ENCODE measurements at regions not wholly inside any gene's neighbourhood (a gene's known extent, or its start where the extent isn't known, plus 50 kb on each side); places are given as distances from the start of the nearest gene placed in this dataset.

DNA sequence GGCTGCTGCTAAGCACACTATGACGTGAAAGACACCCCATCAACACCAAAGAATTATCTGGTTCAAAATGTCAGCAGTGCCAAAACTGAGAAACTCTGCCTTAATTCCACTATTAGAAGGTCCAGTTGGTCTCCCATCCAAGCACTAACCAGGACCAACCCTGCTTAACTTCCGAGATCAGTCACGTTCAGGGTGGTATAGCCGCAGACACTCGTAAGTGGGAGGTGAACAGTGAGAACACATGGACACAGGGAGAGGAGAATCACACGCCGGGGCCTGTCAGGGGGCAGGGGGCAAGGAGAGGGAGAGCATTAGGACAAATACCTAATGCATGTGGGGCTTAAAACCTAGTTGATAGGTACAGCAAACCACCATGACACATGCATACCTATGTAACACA, 83.4 kb downstream of the C13orf42 start:
- no peak for DNase-seq

DNA sequence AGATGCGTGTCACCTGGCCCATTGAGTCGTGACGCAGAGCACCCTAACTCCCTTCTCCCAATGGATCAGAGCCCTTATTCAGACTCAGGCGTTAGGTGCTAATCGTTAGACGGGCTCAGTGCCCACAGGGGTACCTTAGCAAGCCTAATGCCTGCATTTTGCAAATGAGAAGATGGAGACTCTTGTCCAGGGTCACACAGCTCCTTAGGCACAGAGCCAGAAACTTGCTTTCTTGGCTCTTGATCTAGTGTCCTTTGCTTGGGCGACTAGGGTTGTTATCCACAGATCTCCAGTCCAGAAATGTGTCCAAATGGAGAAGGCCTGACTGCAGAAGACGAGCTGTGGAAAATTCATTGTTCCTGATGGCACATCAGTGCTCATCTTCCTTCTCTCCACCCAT, 85.1 kb downstream of the C13orf42 start:
- no peak for DNase-seq

DNA sequence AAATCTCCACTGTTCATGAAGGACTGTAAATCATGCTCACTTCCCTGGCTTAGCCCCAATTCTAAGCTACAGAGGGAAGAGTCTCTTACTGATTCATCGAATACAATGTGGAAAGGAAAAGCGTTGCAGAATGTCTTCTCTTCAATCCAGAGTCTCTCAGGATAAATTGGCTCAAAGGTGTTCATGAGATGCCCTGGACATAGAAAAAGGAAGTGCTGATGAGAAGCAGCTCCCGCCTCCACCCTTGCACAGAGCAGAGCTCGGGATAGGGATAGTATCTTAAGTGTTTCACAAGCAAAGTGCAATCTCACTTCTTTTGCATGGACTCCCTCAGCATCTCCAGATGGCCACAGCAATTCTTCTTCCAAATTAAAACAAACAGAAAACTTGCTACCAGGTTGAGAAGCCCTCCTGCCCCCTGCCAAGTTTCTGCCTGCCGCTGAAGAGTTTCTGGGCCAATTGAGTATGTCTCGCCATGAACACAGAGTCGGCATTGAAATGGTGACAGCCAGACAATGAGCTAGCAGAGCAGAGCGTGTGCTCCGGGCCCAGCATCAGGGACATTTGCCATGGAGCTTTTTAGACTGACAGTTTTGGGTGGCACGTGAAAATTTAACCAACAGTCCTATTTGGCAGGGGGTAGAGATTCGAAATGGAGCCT, 85.7 kb downstream of the C13orf42 start:
- peak in 2 of 56 donors; percentile 6 to 12 for DNase-seq

DNA sequence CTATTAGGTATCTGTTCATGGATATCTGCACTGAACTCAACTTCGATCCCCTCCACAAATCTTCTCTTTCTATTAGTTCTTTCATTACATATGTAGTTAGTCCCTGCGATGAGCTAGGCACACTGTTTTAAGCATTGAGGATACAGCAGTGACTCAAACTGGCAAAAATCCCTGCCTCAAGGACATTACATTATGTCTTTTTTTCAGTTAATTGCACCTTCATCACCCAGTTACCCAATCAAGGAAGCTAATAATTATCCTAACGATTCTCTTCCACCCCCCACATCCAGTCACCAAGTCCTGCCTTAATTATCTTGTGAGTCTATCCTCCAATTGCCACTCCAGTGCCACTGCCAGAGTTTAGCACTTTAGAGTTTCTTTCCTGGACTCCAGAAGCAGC, 89.3 kb downstream of the C13orf42 start:
- DNase-seq: no peak

DNA sequence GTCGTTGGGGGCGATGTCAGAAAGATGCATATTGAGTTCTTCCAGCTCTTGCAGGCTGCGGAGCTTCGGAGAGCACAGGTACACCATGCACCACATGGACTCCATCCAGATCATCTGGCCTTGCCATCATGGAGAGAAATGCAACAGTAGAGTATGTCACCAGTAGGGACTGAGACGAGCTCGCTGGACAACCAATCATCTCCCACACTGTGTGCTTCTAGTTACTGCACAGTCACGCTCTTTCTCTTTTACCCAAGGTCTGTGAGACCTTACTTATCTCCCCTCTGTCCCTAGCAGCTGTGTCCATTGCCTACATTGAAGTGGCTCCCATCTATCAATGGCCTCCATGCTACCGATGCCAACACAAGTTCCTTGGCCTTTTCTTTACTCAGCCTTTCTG, 90.5 kb downstream of the C13orf42 start:
- DNase-seq: no peak

DNA sequence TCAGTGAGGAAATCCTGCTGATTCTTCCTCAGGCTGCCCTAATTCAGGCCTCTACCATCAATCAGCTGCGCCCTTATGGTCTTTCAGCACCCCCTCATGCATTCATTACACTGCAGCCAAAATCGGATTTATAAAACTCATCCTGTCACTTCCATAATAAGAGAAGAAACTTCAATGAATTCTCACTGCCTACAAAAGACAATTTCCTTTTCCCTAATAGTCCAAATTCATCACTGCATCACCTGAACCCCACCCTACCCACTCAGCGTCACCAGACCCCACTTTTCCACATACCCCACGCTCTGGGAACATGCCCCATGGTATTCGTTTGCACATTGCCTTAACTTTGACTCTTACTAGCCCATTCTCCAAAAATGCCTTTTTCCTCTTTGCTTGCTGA, 92.0 kb downstream of the C13orf42 start:
- no peak for DNase-seq

DNA sequence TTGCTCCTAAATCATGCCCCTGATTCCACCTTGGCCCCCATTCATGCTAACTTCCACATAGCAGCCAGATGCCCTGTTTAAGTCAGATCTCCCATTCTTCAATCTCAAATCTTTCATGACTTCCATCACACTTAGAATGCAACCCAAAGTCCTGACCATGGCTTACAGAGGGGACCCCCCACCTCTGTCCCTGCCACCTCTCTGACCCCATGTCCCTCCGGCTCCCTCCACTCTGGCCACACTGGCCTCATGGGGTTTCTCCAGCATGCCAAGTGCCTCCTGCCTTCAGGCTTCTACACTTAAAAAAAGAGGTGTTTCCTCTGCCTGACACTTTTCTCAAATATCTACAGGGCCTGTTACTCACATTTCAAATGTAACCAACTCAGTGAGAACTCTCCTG, 93.6 kb downstream of the C13orf42 start:
- no peak for DNase-seq

DNA sequence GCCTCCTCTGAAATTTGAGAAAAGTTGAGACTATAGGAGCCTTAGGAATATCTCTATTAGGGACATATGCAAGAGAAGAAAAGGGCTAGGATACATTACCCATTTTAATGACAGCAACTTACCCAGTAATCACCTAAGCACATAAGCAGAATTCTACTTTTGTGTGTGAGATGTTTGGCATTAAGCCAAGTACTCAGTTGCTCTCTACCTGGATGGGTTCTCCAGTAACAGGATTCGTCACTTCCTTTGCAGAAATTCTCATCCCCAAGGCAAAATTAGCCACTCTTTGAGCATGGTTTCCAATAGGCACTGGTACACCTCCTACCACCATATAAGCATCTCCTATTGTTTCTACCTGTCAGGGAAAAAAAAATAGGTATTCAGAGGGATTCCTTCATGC, 95.1 kb downstream of the C13orf42 start:
- no peak for DNase-seq

DNA sequence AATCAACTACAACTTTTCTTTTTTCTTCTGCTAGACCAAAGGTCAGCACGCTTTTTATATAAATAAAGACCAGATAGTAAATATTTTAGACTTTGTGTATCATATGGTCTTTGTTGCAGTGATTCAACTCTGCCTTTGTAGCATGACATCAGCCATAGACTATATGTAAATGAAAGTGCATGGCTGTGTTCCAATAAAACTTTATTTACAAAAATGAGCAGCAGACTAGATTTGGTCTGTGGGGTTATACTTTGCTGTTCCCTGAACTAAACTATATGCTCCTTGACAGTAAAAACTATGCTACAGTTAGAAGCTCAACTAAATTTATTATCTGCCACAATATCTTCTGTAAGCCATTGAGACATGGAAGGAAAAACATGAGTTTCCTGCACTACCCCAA, 100.0 kb downstream of the RNASEH2B start:
- no peak for DNase-seq

DNA sequence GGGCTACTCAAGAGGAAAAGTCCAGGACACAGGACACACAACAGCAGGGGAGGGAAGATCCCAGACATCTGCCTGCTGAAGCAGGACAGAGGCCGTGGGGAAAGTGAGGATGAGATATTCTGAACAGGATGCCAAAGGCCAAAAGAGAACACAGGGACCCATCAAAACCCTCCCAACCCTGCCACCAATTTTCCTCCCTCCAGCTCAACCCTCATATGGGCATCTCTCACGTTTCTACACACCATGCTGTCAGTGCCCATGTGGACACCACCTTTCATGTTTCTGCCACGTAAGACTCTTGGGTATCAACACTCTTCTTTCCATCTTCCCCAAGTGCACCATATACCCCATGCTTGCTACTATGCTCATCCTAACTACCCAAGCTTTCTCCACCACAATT, 97.6 kb downstream of the RNASEH2B start:
- DNase-seq: no peak

DNA sequence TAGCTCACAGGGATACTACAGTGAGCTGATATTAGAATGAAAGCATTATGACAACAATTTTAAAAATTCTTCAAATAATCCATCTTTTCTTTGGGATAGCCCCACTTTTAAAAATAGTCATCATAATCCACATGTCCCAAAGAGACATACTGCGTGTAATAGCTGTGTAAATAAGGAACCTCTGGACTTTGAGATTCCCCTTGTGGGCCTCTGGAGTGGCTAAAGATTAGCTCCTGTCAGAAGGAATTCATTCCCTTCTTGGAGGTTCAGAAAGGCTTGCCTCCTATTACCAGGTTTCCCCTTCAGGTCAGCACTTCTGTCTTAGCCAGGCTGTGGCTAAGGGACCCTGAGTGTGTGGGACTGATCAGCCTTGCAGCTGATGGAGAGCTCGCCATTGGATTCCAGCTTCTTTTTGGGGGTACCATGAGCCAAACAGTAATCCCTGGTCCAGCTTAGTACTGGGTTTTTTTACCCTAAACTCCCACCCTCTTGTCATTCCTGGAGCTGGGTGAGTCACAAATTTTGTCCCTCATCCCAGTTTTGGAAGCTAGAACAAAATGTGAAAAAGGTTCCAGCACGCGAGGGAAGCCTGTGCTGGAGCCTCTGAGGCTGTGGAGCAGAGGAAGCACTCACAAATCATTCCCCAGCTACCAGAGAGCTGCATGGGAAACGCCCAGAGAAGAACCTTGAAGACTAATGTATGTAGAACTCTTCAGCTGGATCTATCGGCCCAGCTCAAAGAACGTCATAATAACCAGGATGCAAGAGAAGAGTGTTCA, 96.7 kb downstream of the RNASEH2B start:
- no peak for DNase-seq
